HS-5 (cell line): ENCODE measurements at regions not wholly inside any gene's neighbourhood (a gene's known extent, or its start where the extent isn't known, plus 50 kb on each side); places are given as distances from the start of the nearest gene placed in this dataset.
"Not testable (repeated sequence)": the region's sequence is repeated elsewhere in the genome, so short reads cannot be mapped to it uniquely, and the experiment has no call there.

Experiments used
- DNase-seq: peaks from one replicate; pipeline ENCODE4 v3.0.0-alpha.2; 2012; ENCODE audit warnings: low read depth

DNA sequence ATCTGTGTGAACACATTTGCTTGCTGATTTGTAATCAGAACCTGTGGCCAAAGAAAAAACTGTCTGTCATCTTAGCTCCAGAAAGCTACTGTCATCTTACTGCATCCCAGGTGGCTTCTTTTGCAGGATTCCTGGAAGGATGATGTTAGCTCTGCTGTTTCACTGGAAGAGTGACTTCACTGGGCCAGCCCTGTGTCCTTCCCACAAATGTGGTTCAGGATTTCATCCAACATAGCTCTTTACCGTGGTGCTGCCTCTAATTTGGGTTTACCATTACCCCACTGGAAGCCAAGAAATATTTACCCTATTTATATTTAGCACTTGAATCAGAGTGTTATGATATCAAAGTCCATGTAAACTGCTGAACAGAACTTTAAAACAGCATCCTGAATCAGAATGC lies 501.0 kb downstream of the GADD45G start:
- no peak for DNase-seq

- no peak for DNase-seq
Observed at GRCh38 chr9:90107040-90107725, 502.4 kb downstream of the GADD45G start.

- DNase-seq = no peak
Observed at GRCh38 chr9:90107726-90108655, 503.2 kb downstream of the GADD45G start.

- peak; percentile 72 for DNase-seq
Observed at GRCh38 chr9:90112788-90113187, 508.0 kb downstream of the GADD45G start.

GRCh38 chr9:90114641-90115425 lies 510.0 kb downstream of the GADD45G start:
- DNase-seq = peak; percentile 49

DNA sequence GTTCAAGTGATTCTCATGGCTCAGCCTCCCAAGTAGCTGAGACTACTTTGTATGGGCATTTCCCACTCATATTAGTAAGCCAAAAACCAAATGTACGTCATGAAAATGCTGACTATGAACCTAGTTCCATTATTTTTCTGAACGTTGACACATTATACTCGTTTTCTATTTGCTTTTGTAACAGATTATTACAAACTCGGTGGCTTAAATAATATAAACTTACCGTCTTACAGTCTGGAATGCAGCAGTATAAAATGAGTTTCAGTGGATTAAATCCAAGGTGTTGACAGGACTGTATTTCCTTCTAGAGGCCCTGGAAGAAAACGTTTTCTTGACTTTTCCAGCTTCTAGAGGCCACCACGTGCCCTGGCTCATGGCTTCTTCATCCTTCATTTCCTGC lies 517.0 kb downstream of the GADD45G start:
- no peak for DNase-seq

DNA sequence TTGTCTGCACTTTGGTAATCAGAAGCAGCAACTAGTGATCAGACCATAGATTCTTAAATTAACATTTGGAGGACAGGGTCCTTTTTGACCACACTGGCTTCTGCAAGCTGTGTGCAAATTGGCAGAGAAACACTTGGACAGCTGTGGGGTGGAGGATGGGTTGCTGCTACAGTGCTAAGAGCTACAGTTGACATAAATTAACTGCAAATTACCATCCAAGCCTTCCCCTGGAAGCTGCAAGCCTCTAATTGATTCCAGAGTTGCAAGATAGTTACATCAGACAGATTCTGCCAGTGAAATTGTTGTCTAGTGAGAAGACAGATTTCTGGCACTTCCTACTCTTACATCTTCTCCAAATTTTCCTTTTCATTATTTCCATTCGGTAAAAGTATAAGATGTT lies 517.7 kb downstream of the DIRAS2 start:
- DNase-seq = peak; percentile 43

DNA sequence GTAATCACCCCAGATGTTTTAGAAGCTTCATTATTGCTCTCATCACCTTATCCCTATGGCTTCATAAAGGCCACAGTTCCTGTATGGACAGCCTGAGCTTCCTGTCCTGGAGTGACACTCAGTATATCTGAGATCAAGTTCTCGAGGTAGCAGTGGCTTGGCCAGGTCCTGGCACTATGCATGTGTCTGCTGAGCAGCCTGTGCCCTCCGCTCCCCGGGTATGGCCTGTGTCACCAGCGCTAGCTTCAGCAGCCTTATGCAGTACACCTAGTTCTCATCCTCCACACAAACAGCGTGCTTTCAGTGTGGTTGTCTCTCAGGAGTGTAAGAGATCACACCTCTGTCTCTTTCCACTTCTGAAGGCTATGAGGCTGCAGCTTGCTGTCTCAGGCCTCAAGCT lies 514.7 kb downstream of the DIRAS2 start:
- DNase-seq = no peak

- DNase-seq = no peak
Observed at GRCh38 chr9:90128587-90129190, 513.9 kb downstream of the DIRAS2 start.

DNA sequence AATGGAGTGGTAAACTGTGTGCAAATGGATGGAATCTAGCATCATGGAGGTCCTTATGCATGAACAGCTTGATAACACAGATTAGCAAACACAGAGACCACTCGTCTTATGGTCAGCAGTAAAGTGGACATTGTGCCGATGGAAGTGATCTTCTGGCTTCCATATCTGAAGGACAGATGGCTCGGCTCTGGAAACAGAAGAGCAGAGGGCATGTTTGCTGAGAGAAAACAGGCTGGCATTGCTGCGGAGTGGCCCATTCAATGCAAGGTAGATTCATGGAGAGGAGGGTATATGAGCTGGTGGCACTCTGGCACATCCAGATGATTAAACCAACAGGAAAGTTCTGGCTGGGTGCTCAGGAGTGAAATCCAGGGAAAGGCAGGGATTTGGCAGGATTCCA lies 513.2 kb downstream of the DIRAS2 start:
- no peak for DNase-seq

- DNase-seq = no peak
Observed at GRCh38 chr9:90131568-90131967, 511.1 kb downstream of the DIRAS2 start.

GRCh38 chr9:90132866-90133265 lies 509.8 kb downstream of the DIRAS2 start:
- DNase-seq = no peak

DNA sequence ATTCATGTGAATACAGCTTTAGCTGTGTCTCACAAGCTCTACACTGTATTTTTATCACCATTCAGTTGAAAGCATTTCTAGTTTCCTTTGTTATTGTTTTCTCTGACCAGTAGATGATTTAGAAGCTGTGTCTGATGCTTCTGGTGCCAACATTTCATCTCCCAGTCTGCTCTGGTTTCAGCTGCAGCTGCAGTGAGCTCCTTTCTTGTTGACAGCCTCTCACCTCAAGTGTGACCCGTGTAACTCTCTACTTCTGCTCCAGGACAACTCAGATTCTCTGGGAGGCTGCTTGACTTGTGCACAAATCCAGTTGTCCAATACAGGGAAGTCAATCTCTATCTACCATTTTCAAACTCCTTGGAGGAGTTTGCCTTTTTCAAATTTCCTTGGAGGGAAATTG lies 504.8 kb downstream of the DIRAS2 start:
- no peak for DNase-seq

- DNase-seq = no peak
Observed at GRCh38 chr9:90140131-90140818, 502.3 kb downstream of the DIRAS2 start.

DNA sequence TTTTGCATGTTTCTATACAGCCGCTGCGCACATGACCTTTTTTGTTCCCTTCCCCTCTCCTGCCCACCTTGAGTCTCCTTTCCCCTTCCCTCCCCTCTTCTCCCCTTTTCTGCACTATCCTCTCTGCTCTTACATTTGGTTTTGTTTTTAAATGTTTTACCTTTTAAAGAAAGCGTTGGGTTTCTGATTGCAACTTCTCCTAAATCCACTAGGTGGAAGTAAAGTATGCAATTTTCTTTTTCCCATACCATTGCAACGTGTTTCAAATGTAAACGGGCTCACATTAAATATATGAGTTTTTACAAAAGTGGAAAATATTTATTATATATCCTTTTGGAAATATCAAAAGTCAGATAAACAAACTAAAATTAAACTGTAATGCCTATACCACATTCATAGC lies 500.9 kb downstream of the DIRAS2 start:
- DNase-seq = no peak

GRCh38 chr9:90142580-90142979 lies 500.0 kb downstream of the DIRAS2 start:
- DNase-seq = no peak

GRCh38 chr9:90147426-90147825 lies 495.2 kb downstream of the DIRAS2 start:
- DNase-seq = no peak

DNA sequence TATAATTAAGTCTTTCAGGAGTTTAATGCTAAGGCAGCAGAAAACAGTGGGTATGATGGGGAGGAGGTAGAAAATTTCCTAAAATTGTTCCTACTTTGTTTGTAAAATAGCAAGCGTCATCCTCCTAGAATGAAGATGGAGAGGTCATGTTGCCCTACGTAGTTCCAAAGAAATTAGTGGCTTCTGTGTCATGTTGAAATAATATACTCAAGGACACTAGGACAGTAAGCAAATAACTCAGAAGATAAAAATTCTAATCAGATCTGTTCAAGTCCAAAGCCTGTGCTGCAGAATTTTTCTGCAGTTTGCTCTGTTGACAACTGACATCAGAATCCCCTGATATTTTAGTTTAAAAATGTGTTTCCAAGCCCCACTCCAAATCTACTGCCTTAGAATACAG lies 486.3 kb downstream of the DIRAS2 start:
- no peak for DNase-seq

DNA sequence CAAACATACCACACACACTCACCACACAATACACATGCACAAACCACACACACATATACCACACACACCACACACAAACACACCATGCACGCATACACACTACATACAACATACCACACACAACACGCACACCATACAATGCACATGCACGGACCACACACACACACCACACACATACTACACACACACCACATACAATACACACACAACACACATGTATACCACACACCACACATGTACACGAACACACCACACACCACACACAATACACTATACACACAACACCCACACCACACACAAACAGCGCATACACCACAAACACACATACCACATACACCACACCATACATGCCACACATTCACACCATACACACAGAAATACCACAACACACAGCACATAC lies 480.3 kb downstream of the DIRAS2 start:
- no peak for DNase-seq

DNA sequence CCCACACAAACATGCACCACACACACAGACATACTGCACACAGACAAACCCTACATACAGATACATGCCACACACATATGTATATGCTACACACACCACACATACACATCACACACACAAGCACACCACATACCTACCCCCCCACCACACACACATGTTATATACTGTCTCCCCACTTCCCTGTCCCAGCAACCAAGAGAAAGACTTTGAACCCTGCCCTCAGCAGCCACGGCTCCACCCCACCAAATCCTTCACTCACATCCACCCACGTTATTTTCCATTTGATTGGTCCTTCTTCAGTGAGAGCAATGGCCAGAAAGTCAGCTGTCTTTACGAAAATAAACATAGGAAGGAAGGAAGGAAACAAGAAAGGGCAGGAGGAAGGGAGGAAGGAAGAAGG lies 479.8 kb downstream of the DIRAS2 start:
- DNase-seq = no peak

- DNase-seq = no peak
Observed at GRCh38 chr9:90165281-90165680, 477.3 kb downstream of the DIRAS2 start.

GRCh38 chr9:90166374-90166773 lies 476.2 kb downstream of the DIRAS2 start:
- DNase-seq = not testable (repeated sequence)
